ENCODE measurements at regions not wholly inside any gene's neighbourhood (a gene's known extent, or its start where the extent isn't known, plus 50 kb on each side); places are given as distances from the start of the nearest gene placed in this dataset.

DNA sequence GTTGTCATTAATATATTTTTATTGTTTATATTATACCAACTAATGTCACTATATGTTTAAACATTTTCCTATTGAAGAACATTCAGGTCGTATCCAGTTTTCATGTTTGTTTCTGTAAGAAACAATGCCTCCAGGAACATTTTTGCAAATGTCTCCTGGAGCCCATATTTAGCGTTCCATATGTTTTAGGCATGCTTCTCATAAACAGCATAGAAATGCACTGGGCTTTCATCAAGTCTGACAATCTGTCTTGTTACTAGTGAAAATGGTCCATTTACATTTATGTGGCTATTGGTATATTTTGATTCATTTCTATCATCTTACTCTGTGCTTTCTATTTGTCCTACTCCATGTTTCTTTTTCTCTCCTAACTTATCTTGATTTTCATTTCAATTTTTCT, 431.7 kb downstream of the TFAP2A start:
- ChIA-PET RAD21 (ENCODE audit: low non-redundant PET in 1 of 2, low total read pairs in 2 of 2, uncharacterized antibody in 2 of 2, unreplicated experiment in 2 of 2) (no interaction called here), POLR2A (no interaction called here), CTCF (no interaction called here)
- Histone ChIP-seq H3K79me2 (ENCODE audit: insufficient read depth, low read length) (no peaks in the 10 kb centered on the region), H3K9me3 (ENCODE audit: control insufficient read depth in 1 of 2, insufficient read depth in 1 of 2, low read depth in 1 of 2, low read length in 2 of 2) (no peaks in the 10 kb centered on the region), H3K36me3 (ENCODE audit: control insufficient read depth in 1 of 2, insufficient read depth in 2 of 2, low read length in 2 of 2) (no peaks in the 10 kb centered on the region), H3K27me3 (ENCODE audit: insufficient read depth, low read length) (no peaks in the 10 kb centered on the region), H2AFZ (ENCODE audit: low read depth, low read length, poor library complexity, severe bottlenecking) (no peak overlapping the region), H4K20me1 (ENCODE audit: insufficient read depth) (no peaks in the 10 kb centered on the region), H3K9ac (ENCODE audit: low read length) (no peak overlapping the region), H3K4me2 (ENCODE audit: low read length) (no peak overlapping the region), H3K4me3 (replicated peaks in 1 of 2; ENCODE audit: low read depth in 1 of 2, low read length in 2 of 2) (no peak overlapping the region), H3K27ac (ENCODE audit: low read depth, low read length) (no peak overlapping the region), H3K9me2 (ENCODE audit: insufficient read depth) (no peaks in the 10 kb centered on the region), H3K4me1 (ENCODE audit: control insufficient read depth in 1 of 2, insufficient read depth in 2 of 2, low read length in 2 of 2) (no peaks in the 10 kb centered on the region)
- no peak for TF ChIP-seq YY1 (IDR thresholded peaks at IDR 0.05; ENCODE audit: extremely low read depth, insufficient replicate concordance, low read depth, low read length)
- no peak for TF ChIP-seq ZNF274 (IDR thresholded peaks at IDR 0.05; ENCODE audit: low read depth, low read length)
- no peak for TF ChIP-seq POLR2AphosphoS5 (IDR thresholded peaks at IDR 0.05; ENCODE audit: low read depth, low read length)
- TF ChIP-seq TCF7L2 (IDR thresholded peaks at IDR 0.05; ENCODE audit: borderline replicate concordance, extremely low read depth, insufficient read depth, insufficient read length) = no peak
- no peak for TF ChIP-seq FOSL1 (IDR thresholded peaks at IDR 0.05; ENCODE audit: low read depth)
- TF ChIP-seq CEBPB (IDR thresholded peaks at IDR 0.05; ENCODE audit: low read depth) = no peak
- TF ChIP-seq SRF (IDR thresholded peaks at IDR 0.05; ENCODE audit: low read depth) = no peak
- no peak for TF ChIP-seq JUND (IDR thresholded peaks at IDR 0.05)
- no peak for TF ChIP-seq ZFX (IDR thresholded peaks at IDR 0.05)
- no peak for TF ChIP-seq EZH2phosphoT487 (IDR thresholded peaks at IDR 0.05; ENCODE audit: borderline replicate concordance)
- no peak for TF ChIP-seq EZH2 (IDR thresholded peaks at IDR 0.05)
- TF ChIP-seq SP1 (IDR thresholded peaks at IDR 0.05; ENCODE audit: low read depth) = no peak
- DNase-seq (ENCODE audit: low read depth, low spot score) (no peak), ATAC-seq (no peak)
- no TSS peak for BruUV-seq (replicated peaks)
- intact Hi-C loops (cut with micrococcal nuclease) = no loop called here

DNA sequence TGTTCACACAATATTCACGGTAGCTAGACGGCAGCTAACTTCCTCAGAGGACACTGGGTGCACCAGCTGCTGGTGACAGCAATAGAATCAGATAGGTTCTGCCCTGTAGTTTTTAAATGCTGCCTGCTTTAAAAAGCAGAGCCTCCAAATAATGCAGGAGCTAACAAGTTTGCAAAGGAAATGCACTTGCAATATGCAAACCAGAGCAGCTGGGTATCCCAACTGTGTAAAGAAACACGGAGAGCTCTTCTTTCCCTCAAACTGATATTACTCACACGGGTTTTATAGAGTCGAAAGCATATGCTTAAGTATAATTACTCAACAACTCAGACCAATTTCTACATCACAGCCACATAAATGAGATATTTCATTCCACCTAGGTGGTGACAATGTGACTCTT, 432.7 kb downstream of the TFAP2A start:
- Histone ChIP-seq H3K9me2 (ENCODE audit: insufficient read depth) (no peaks in the 10 kb centered on the region), H3K4me2 (ENCODE audit: low read length) (no peak overlapping the region), H3K27ac (ENCODE audit: low read depth, low read length) (no peak overlapping the region), H3K4me3 (replicated peaks in 1 of 2; ENCODE audit: low read depth in 1 of 2, low read length in 2 of 2) (no peak overlapping the region), H3K36me3 (ENCODE audit: control insufficient read depth in 1 of 2, insufficient read depth in 2 of 2, low read length in 2 of 2) (no peaks in the 10 kb centered on the region), H3K79me2 (ENCODE audit: insufficient read depth, low read length) (no peaks in the 10 kb centered on the region), H3K9ac (ENCODE audit: low read length) (no peak overlapping the region), H2AFZ (ENCODE audit: low read depth, low read length, poor library complexity, severe bottlenecking) (no peak overlapping the region), H3K27me3 (ENCODE audit: insufficient read depth, low read length) (no peaks in the 10 kb centered on the region), H3K9me3 (ENCODE audit: control insufficient read depth in 1 of 2, insufficient read depth in 1 of 2, low read depth in 1 of 2, low read length in 2 of 2) (no peaks in the 10 kb centered on the region), H3K4me1 (ENCODE audit: control insufficient read depth in 1 of 2, insufficient read depth in 2 of 2, low read length in 2 of 2) (no peaks in the 10 kb centered on the region), H4K20me1 (ENCODE audit: insufficient read depth) (no peaks in the 10 kb centered on the region)
- ChIA-PET RAD21 (ENCODE audit: low non-redundant PET in 1 of 2, low total read pairs in 2 of 2, uncharacterized antibody in 2 of 2, unreplicated experiment in 2 of 2) (no interaction called here), CTCF (no interaction called here), POLR2A (no interaction called here)
- intact Hi-C loops (cut with micrococcal nuclease) = no loop called here
- no peak for TF ChIP-seq TCF7L2 (IDR thresholded peaks at IDR 0.05; ENCODE audit: borderline replicate concordance, extremely low read depth, insufficient read depth, insufficient read length)
- no peak for TF ChIP-seq SRF (IDR thresholded peaks at IDR 0.05; ENCODE audit: low read depth)
- no peak for TF ChIP-seq FOSL1 (IDR thresholded peaks at IDR 0.05; ENCODE audit: low read depth)
- TF ChIP-seq REST (IDR thresholded peaks at IDR 0.05; ENCODE audit: low read depth) = no peak
- no peak for TF ChIP-seq JUND (IDR thresholded peaks at IDR 0.05)
- TF ChIP-seq, protein P1, sequence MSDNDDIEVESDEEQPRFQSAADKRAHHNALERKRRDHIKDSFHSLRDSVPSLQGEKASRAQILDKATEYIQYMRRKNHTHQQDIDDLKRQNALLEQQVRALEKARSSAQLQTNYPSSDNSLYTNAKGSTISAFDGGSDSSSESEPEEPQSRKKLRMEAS (IDR thresholded peaks at IDR 0.05) = no peak
- no peak for TF ChIP-seq POLR2AphosphoS5 (IDR thresholded peaks at IDR 0.05; ENCODE audit: low read depth, low read length)
- TF ChIP-seq RAD21 (IDR thresholded peaks at IDR 0.05; ENCODE audit: low read depth) = no peak
- no peak for TF ChIP-seq POLR2A (IDR thresholded peaks at IDR 0.05; ENCODE audit: borderline replicate concordance, extremely low read depth, insufficient read depth, insufficient read length)
- TF ChIP-seq, protein P2, sequence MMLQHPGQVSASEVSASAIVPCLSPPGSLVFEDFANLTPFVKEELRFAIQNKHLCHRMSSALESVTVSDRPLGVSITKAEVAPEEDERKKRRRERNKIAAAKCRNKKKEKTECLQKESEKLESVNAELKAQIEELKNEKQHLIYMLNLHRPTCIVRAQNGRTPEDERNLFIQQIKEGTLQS (IDR thresholded peaks at IDR 0.05) = no peak
- no peak for TF ChIP-seq SP1 (IDR thresholded peaks at IDR 0.05; ENCODE audit: low read depth)
- no peak for TF ChIP-seq ZFX (IDR thresholded peaks at IDR 0.05)
- no peak for TF ChIP-seq CBX3 (IDR thresholded peaks at IDR 0.05; ENCODE audit: low read depth)
- TF ChIP-seq EZH2 (IDR thresholded peaks at IDR 0.05) = no peak
- ATAC-seq = no peak
- DNase-seq (ENCODE audit: low read depth, low spot score) = no peak
- no TSS peak for BruUV-seq (replicated peaks)
